ENCODE measurements at regions not wholly inside any gene's neighbourhood (a gene's known extent, or its start where the extent isn't known, plus 50 kb on each side); places are given as distances from the start of the nearest gene placed in this dataset.

- in situ Hi-C loops (cut with HindIII; ENCODE audit: low pct_unique_long_range_greater_than_20kb, low sequenced_read_pairs) = no loop called here
These were observed 414.6 kb downstream of the CAAP1 start for GRCh38 chr9:26477963-26478362.

GRCh38 chr9:26471261-26471660, 421.3 kb downstream of the CAAP1 start:
- in situ Hi-C loops (cut with HindIII; ENCODE audit: low pct_unique_long_range_greater_than_20kb, low sequenced_read_pairs) = no loop called here
- TF ChIP-seq JUND (IDR thresholded peaks at IDR 0.05; ENCODE audit: low read depth) = no peak
- no peak for DNase-seq (ENCODE audit: low read depth in 1 of 2, low spot score in 1 of 2)

More at GRCh38 chr9:26477963-26478362, 414.6 kb downstream of the CAAP1 start:
- no peak for TF ChIP-seq JUND (IDR thresholded peaks at IDR 0.05; ENCODE audit: low read depth)
- no peak for DNase-seq (ENCODE audit: low read depth in 1 of 2, low spot score in 1 of 2)

- no peak for DNase-seq (ENCODE audit: low read depth in 1 of 2, low spot score in 1 of 2)
- TF ChIP-seq JUND (IDR thresholded peaks at IDR 0.05; ENCODE audit: low read depth) = no peak
- in situ Hi-C loops (cut with HindIII; ENCODE audit: low pct_unique_long_range_greater_than_20kb, low sequenced_read_pairs) = no loop called here
These were observed 422.3 kb downstream of the CAAP1 start for GRCh38 chr9:26470284-26470683.

GRCh38 chr9:26463837-26464236, 428.8 kb downstream of the CAAP1 start:
- no peak for TF ChIP-seq JUND (IDR thresholded peaks at IDR 0.05; ENCODE audit: low read depth)
- in situ Hi-C loops (cut with HindIII; ENCODE audit: low pct_unique_long_range_greater_than_20kb, low sequenced_read_pairs) = no loop called here
- no peak for DNase-seq (ENCODE audit: low read depth in 1 of 2, low spot score in 1 of 2)

- no peak for DNase-seq (ENCODE audit: low read depth in 1 of 2, low spot score in 1 of 2)
- in situ Hi-C loops (cut with HindIII; ENCODE audit: low pct_unique_long_range_greater_than_20kb, low sequenced_read_pairs) = no loop called here
- TF ChIP-seq JUND (IDR thresholded peaks at IDR 0.05; ENCODE audit: low read depth) = no peak
These were observed 429.9 kb downstream of the CAAP1 start for GRCh38 chr9:26462751-26463150.

- in situ Hi-C loops (cut with HindIII; ENCODE audit: low pct_unique_long_range_greater_than_20kb, low sequenced_read_pairs) = no loop called here
- TF ChIP-seq JUND (IDR thresholded peaks at IDR 0.05; ENCODE audit: low read depth) = no peak
- peak; percentile 2 to 45 for DNase-seq (ENCODE audit: low read depth in 1 of 2, low spot score in 1 of 2)
These were observed 430.4 kb downstream of the CAAP1 start for GRCh38 chr9:26462213-26462612.

GRCh38 chr9:26460624-26461023, 432.0 kb downstream of the CAAP1 start:
- no peak for TF ChIP-seq JUND (IDR thresholded peaks at IDR 0.05; ENCODE audit: low read depth)
- in situ Hi-C loops (cut with HindIII; ENCODE audit: low pct_unique_long_range_greater_than_20kb, low sequenced_read_pairs) = no loop called here
- DNase-seq (ENCODE audit: low read depth in 1 of 2, low spot score in 1 of 2) = no peak

GRCh38 chr9:26459959-26460358, 432.6 kb downstream of the CAAP1 start:
- in situ Hi-C loops (cut with HindIII; ENCODE audit: low pct_unique_long_range_greater_than_20kb, low sequenced_read_pairs) = no loop called here
- no peak for DNase-seq (ENCODE audit: low read depth in 1 of 2, low spot score in 1 of 2)
- TF ChIP-seq JUND (IDR thresholded peaks at IDR 0.05; ENCODE audit: low read depth) = no peak

GRCh38 chr9:26458054-26458453, 434.5 kb downstream of the CAAP1 start:
- in situ Hi-C loops (cut with HindIII; ENCODE audit: low pct_unique_long_range_greater_than_20kb, low sequenced_read_pairs) = no loop called here
- no peak for TF ChIP-seq JUND (IDR thresholded peaks at IDR 0.05; ENCODE audit: low read depth)

GRCh38 chr9:26457151-26457550, 435.5 kb downstream of the CAAP1 start:
- TF ChIP-seq JUND (IDR thresholded peaks at IDR 0.05; ENCODE audit: low read depth) = no peak
- in situ Hi-C loops (cut with HindIII; ENCODE audit: low pct_unique_long_range_greater_than_20kb, low sequenced_read_pairs) = no loop called here
- DNase-seq (ENCODE audit: low read depth in 1 of 2, low spot score in 1 of 2) = no peak

More at GRCh38 chr9:26458054-26458453, 434.5 kb downstream of the CAAP1 start:
- no peak for DNase-seq (ENCODE audit: low read depth in 1 of 2, low spot score in 1 of 2)

GRCh38 chr9:26439061-26439624, 453.5 kb downstream of the CAAP1 start:
- no peak for DNase-seq (ENCODE audit: low read depth in 1 of 2, low spot score in 1 of 2)
- in situ Hi-C loops (cut with HindIII; ENCODE audit: low pct_unique_long_range_greater_than_20kb, low sequenced_read_pairs) = no loop called here
- no peak for TF ChIP-seq JUND (IDR thresholded peaks at IDR 0.05; ENCODE audit: low read depth)

GRCh38 chr9:26437056-26437711, 455.4 kb downstream of the CAAP1 start:
- no peak for TF ChIP-seq JUND (IDR thresholded peaks at IDR 0.05; ENCODE audit: low read depth)
- no peak for DNase-seq (ENCODE audit: low read depth in 1 of 2, low spot score in 1 of 2)
- in situ Hi-C loops (cut with HindIII; ENCODE audit: low pct_unique_long_range_greater_than_20kb, low sequenced_read_pairs) = no loop called here

GRCh38 chr9:26426551-26427131, 466.0 kb downstream of the CAAP1 start:
- in situ Hi-C loops (cut with HindIII; ENCODE audit: low pct_unique_long_range_greater_than_20kb, low sequenced_read_pairs) = no loop called here
- peak in 1 of 2 experiments; percentile 12 for DNase-seq (ENCODE audit: low read depth in 1 of 2, low spot score in 1 of 2)
- no peak for TF ChIP-seq JUND (IDR thresholded peaks at IDR 0.05; ENCODE audit: low read depth)
